GM21619 (cell line): ENCODE measurements at regions not wholly inside any gene's neighbourhood (a gene's known extent, or its start where the extent isn't known, plus 50 kb on each side); places are given as distances from the start of the nearest gene placed in this dataset.

Experiments
- ATAC-seq: cut with Tn5 transposase; IDR thresholded peaks from one replicate; pipeline ENCODE4 v1.9.1; 2021; ENCODE audit not compliant: unreplicated experiment

DNA sequence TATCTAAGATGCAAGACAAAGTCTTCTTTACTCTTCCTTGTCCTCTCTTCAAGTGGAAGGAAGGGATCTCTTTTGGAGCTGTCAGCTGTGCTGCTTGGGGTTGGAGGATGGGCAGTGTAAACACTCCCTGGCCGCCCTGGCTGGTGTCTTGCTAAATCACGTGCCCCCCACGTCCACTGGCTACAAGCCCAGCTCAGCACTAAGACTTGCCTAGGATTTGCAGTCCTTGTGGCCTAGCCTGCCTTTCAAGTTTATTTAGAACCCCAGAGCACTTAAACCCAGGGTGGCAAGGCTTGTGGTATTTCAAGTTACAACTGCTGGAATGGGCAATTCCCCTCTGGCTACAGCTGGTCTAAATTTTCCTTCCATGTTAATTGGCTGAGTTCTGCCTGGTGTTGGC is 272.4 kb upstream of the MYO3A start:
- no peak for ATAC-seq

DNA sequence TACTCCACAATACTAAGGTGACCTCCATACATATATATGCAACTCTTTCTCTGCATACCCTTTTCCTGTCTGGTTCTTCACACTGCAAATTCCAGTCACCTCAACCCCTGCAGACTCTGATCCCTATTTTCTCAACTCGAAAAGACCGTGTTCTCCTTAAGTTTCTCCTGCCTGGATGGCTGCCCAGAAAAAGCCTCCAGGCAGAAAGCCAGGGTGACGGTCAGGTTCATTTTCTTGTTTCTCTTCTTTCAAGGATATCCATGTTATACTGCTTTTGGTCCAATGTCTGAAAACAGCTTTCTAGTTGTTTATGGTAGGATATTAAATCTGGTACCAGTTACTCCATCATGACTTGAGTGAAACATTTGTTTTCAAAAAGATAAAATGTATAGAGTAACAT is 267.8 kb upstream of the MYO3A start:
- no peak for ATAC-seq

DNA sequence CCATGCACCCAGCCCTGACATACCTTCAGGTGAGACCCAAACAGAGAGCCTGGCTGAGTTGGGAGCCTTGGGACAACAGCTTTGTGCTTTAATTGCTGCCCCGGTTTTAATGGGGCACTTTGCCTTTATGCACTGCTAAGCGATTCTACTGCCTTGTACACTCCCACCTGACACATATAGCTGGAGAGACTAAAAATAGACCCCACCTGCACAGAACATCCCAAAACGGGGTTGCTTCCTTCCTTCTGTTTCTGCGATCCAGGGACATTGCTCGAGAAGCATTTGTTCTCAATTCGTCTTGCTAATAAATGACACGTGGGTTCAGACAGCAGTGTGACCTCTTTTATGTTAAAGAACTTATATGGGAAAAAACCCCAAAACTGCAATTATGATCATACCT is 258.8 kb upstream of the MYO3A start:
- ATAC-seq: no peak

DNA sequence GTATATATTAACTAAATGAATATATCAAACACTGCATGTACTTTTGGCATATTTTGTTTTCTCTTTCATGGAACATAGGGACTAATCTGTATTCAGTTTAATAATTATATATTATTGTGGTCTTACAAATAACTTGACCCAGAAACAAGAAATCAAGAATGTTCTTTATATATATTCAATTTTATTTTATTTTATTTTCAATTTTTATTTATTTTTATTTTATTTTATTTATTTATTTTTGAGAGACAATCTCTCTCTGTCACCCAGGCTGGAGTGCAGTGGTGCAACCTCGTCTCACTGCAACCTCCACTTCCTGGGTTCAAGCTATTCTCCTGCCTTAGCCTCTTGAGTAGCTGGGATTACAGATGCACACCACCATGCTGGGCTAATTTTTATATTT is 258.4 kb upstream of the MYO3A start:
- ATAC-seq: no peak

DNA sequence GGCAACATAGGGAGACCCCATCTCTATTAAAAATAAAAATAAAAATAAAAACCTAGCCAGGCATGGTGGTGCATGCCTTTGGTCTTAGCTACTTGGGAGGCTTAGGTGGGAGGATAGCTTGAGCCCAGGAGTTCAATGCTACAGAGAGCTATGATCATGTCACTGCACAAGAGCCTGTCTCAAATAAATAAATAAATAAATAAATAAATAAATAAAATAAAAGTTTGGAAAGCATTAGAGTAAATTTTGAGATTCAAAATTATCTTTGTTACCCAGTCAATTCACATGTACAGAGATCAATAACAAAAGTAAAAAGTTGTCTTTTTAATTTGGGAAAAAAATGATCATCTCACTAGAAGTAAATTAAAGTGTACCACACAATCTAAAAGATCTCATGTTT is 255.8 kb upstream of the MYO3A start:
- no peak for ATAC-seq

GRCh38 chr10:25678666-25679065 is 255.4 kb upstream of the MYO3A start:
- no peak for ATAC-seq

DNA sequence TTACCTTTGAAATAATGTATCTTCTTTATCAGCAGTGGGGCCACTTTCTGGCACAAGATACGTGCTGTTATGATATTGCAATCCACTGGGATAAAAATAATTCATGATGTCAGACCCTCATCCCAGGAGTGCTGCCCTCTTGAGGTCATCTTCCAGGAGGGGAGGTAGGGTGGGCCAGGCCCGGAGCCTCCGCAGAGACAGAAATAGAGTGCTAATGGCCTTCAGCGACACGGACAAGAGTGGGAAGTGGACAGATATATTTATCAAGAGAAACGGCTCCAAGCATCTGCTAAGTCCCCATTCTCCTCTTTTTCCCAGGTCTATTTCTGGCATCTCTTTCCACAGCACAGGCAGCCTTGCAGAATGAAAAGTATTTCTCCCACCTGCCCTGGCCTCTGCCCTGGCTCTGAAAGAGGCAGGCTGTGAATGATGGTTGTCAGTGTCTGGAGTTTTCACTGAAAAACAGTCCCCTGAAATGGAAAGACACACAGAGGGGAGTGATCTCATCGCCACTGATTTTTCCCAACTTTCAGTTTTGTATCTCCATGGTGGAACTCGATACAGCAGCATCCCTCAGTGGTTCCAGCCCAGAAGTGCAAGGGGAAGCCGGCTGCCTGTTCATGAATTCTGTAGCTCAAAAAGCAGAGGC is 251.7 kb upstream of the MYO3A start:
- no peak for ATAC-seq

- ATAC-seq: no peak
Measured at GRCh38 chr10:25683344-25683743, 250.7 kb upstream of the MYO3A start.

DNA sequence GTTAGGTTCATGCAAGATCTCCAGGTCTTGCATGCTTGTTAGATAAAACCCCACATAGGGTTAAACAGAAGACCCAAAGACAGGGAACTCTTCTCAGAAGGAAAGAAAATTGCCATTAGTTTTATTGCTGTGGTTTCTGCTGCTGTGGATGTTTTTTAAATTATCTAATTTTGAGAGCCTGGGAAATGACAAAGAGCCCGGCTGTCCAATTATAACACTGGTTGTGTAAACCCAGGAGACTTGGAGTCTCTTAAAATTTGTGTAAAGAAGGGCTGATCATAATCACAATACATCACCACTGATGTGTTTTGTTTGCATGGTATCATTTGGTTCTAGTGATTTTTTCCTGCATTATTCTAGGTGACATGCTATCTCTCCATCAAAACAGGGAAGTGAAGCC is 246.5 kb upstream of the MYO3A start:
- no peak for ATAC-seq

GRCh38 chr10:25689346-25690100 is 244.5 kb upstream of the MYO3A start:
- no peak for ATAC-seq

- ATAC-seq: no peak
Measured at GRCh38 chr10:25692761-25693160, 241.3 kb upstream of the MYO3A start.

DNA sequence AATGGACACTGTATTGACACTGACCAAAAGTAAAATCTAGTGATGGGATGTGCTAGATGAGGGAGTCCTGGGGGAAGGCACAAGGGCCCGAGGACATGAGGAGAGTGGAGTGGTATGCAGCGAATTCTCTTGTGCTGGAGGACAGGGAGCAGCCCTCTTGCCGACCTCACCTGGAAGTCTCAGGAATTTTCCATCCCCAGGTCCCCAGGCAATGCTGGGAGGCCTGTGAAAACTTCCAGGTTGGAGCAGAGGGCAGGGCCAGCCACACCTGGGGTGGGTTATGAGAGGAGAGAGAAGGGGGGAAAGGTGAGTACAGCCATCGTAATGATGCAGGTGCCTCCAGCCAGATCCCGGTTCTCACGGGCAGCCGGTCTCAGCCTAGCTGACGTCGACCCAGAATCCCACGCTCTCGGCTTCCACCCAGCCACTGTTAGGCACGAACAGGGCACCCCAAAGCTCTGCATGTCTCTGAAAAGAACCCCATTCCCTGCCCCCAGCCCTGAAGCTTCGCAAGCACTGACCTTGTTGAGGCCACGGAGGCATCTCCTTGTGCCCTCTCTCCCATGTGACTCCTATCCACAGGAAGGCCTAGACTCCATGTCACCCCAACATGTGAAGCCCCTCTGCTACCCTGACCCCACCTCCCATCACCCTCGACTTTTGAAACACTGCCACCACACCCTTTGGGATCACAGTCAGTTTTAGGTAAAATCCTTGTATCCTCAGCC is 239.7 kb upstream of the MYO3A start:
- ATAC-seq: no peak

- no peak for ATAC-seq
Measured at GRCh38 chr10:25694971-25695370, 239.1 kb upstream of the MYO3A start.

- ATAC-seq: no peak
Measured at GRCh38 chr10:25695586-25695985, 238.4 kb upstream of the MYO3A start.

- ATAC-seq: no peak
Measured at GRCh38 chr10:25696013-25696708, 237.9 kb upstream of the MYO3A start.

DNA sequence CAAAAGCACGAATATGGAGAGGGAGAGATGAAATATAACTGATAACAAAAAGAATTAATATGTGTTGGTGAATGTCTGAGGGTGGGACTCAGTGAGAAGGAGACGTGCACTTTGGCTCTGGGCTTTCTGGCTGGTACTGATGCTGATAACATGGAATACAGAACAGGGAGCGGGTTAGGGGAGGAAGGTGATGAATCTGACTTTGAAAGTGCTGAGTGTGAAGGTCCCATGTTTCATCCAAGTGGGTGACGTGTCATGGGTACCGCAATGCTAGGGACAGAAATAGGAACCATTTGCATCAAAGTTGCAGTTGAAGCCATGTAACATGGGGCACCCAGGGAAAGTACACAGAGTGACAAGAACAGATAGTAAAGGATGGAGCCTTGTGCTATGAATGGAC is 236.6 kb upstream of the MYO3A start:
- ATAC-seq: no peak

- ATAC-seq: no peak
Measured at GRCh38 chr10:25698638-25699037, 235.4 kb upstream of the MYO3A start.

- no peak for ATAC-seq
Measured at GRCh38 chr10:25699631-25700030, 234.4 kb upstream of the MYO3A start.

DNA sequence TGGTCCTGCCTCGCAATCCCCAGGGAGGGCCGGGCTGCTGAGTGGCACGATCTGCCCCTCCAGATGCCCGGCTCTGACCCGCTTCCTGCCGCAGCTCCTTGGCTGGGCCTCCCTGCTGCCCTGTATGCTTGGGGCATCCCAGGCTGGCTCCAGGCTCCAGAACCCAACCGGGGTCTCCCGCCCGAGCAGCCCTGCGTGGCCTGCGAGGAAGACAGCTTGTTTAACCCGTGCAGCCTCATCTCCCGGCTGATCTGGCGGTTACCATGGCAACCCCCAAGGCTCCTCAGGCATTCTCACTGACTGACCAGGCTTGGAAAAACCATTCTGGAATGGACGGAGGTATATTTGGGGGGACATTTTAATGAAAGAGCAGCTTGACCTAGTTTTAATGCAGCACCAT is 232.4 kb upstream of the MYO3A start:
- ATAC-seq: no peak

GRCh38 chr10:25704622-25705021 is 229.4 kb upstream of the MYO3A start:
- no peak for ATAC-seq

DNA sequence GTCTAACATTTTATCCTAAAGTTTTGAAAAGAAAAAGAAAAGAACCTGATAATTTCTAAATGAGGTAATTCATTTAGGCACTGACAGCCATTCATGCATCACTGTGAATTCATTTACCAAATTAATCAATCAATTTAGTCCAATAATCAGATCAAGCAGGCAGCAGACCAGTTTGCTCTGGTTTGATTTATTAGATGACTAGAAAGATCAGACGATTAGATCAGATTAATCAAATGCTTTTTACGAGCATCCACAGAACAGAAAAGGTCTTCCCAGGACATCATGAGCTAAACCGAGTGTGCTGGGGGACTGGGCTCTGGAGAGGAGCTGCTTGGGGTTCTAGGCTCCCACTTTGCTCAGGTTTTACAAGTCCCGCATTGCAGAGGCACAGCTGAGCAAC is 226.5 kb upstream of the MYO3A start:
- no peak for ATAC-seq
